ENCODE measurements at regions not wholly inside any gene's neighbourhood (a gene's known extent, or its start where the extent isn't known, plus 50 kb on each side); places are given as distances from the start of the nearest gene placed in this dataset.

DNA sequence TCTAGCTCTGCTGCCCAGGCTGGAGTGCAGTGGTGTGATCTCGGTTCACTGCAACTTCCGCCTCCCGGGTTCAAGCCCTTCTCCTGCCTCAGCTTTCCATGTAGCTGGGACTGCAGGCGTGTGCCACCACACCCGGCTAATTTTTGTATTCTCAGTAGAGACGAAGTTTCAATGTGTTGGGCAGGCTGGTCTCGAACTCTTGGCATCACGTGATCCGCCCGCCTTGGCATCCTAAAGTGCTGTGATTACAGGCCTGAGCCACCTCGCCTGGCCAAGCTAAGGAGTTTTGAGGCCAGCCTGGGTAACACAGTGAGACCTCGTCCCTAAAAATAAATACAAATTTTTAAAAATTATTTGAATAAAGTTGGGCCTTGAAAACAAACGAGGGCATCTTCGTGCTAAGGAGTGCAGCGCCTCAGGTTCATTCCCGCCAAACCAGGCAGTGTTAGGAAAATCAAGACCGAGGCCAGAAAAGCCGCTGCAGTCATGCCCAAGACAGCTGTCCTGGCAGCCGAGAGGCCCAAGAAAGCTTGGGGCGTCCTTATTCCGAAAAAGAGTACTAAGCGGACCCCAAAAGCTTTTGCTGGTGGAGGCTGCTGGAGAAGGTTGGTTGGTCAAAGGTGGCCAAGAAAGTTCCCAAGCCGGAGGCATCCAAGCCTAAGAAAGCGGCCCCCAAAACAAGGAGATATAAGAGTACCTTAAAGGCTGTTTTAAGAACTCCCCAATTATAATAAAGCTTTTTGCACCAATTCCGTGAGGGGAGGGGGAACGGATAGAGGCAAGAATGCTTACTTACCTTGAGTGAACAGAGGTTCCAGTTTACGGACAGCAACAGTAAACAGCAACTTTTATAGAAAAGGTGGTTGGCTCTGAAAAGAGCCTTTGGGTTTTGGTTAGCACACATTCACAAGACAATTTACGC lies 109.0 kb downstream of the HFE start:
- H2BK12ac ChIP-seq (ENCODE audit: insufficient read length, low read depth, low read length), result no peak overlapping the region
- peak overlapping the region; percentile 79; the same call in 1 of the 2 replicates for H3K14ac ChIP-seq (ENCODE audit: insufficient read depth, low read length)
- H3K56ac ChIP-seq (ENCODE audit: insufficient read length, low read depth, low read length), result no peak overlapping the region
- H4K91ac ChIP-seq (ENCODE audit: insufficient read length, low read depth, low read length), result no peak overlapping the region
- H3K18ac ChIP-seq (ENCODE audit: insufficient read length, low read depth, low read length), result peak overlapping the region; percentile 82
- no peak overlapping the region for H2BK120ac ChIP-seq (ENCODE audit: low read depth, low read length, poor library complexity, severe bottlenecking)
- H3K4ac ChIP-seq (ENCODE audit: low read depth, low read length), result no peak overlapping the region
- Mint-ChIP-seq H3K27ac (peak overlapping the region; percentile 96 to 99 (median 99)), H3K36me3 (ENCODE audit: insufficient read depth in 1 of 3, low read depth in 3 of 3) (peaks cover 4 to 9% (median 6%) of the 10 kb centered on the region in 3 experiments; a peak in 5 of 7 replicates), H3K9me3 (no peaks in the 10 kb centered on the region; a peak in 2 of 5 replicates), H3K4me1 (peaks cover 21 to 22% of the 10 kb centered on the region in 2 experiments), H3K4me3 (peak overlapping the region; percentile 95 to 97), H3K27me3 (ENCODE audit: low read depth) (peaks cover 10% of the 10 kb centered on the region; the same call in 1 of the 2 replicates)
- H2BK5ac ChIP-seq (ENCODE audit: insufficient read length, low read length), result no peak overlapping the region
- H3K27me3 ChIP-seq (ENCODE audit: insufficient read depth, low read length), result no peaks in the 10 kb centered on the region
- no peaks in the 10 kb centered on the region for H4K20me1 ChIP-seq (ENCODE audit: control insufficient read depth, insufficient read depth, insufficient read length)
- no peak overlapping the region for H2BK20ac ChIP-seq (ENCODE audit: low read depth, low read length, poor library complexity, severe bottlenecking)
- no peak overlapping the region for H2AK5ac ChIP-seq (ENCODE audit: insufficient read length, low read length)
- H3K79me2 ChIP-seq (ENCODE audit: insufficient read depth, low read length), result no peaks in the 10 kb centered on the region
- H3K79me1 ChIP-seq (ENCODE audit: insufficient read depth, low read depth, low read length, poor library complexity, severe bottlenecking), result no peaks in the 10 kb centered on the region
- no peaks in the 10 kb centered on the region for H3K9me3 ChIP-seq (ENCODE audit: control insufficient read depth, low read depth, low read length)
- H3K9ac ChIP-seq (ENCODE audit: extremely low read depth, insufficient read length, low read length), result peak overlapping the region; percentile 99
- H4K8ac ChIP-seq (replicated peaks; ENCODE audit: insufficient read length, low read depth, low read length), result no peak overlapping the region
- TF ChIP-seq, protein P1, sequence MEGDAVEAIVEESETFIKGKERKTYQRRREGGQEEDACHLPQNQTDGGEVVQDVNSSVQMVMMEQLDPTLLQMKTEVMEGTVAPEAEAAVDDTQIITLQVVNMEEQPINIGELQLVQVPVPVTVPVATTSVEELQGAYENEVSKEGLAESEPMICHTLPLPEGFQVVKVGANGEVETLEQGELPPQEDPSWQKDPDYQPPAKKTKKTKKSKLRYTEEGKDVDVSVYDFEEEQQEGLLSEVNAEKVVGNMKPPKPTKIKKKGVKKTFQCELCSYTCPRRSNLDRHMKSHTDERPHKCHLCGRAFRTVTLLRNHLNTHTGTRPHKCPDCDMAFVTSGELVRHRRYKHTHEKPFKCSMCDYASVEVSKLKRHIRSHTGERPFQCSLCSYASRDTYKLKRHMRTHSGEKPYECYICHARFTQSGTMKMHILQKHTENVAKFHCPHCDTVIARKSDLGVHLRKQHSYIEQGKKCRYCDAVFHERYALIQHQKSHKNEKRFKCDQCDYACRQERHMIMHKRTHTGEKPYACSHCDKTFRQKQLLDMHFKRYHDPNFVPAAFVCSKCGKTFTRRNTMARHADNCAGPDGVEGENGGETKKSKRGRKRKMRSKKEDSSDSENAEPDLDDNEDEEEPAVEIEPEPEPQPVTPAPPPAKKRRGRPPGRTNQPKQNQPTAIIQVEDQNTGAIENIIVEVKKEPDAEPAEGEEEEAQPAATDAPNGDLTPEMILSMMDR (conservative IDR thresholded peaks at IDR 0.05), result no peak
- H3K23ac ChIP-seq (ENCODE audit: insufficient read length, low read depth, low read length), result no peak overlapping the region
- H2AFZ ChIP-seq (ENCODE audit: low read length), result no peak overlapping the region
- H3K4me2 ChIP-seq (ENCODE audit: insufficient read depth, insufficient read length, low read length), result peak overlapping the region; percentile 64
- peak overlapping the region; percentile 13 for H3K27ac ChIP-seq (ENCODE audit: insufficient read length, low read depth, low read length)
- H2BK15ac ChIP-seq (ENCODE audit: low read depth, low read length), result no peak overlapping the region
- H4K5ac ChIP-seq (ENCODE audit: insufficient read length, low read depth, low read length), result no peak overlapping the region
- DNase-seq, result no peak
- peaks cover 4% of the 10 kb centered on the region for H3K23me2 ChIP-seq (ENCODE audit: insufficient read length, low read depth, low read length, poor library complexity, severe bottlenecking)
- H3K4me1 ChIP-seq (ENCODE audit: insufficient read depth, low read length), result no peaks in the 10 kb centered on the region
- WGBS (ENCODE audit: extremely low coverage, insufficient read length, low lambda C conversion rate), result no CpG with 5 or more reads among the region's 28 CpGs
- no peak overlapping the region for H3T11ph ChIP-seq (ENCODE audit: low read length)

Measured in H9 (cell line).